Fibroblast of villous mesenchyme (primary cell): ENCODE measurements at regions not wholly inside any gene's neighbourhood (a gene's known extent, or its start where the extent isn't known, plus 50 kb on each side); places are given as distances from the start of the nearest gene placed in this dataset.

ENCODE experiments used
- DNase-seq: peaks from one replicate; pipeline ENCODE4 v3.0.0-alpha.2; 2010; ENCODE audit warnings: low read depth
- H3K4me3 ChIP-seq: 2 replicates; pipeline ENCODE4 v1.5.1; 2011; ENCODE audit warnings: low read depth, mild to moderate bottlenecking, low read length
- TF ChIP-seq, protein P1 (sequence below): IDR thresholded peaks from 2 replicates; pipeline ENCODE4 v1.5.1; 2012; ENCODE audit warnings: low read depth, mild to moderate bottlenecking, low read length; ENCODE audit not compliant: insufficient read depth

- peak overlapping the region; percentile 36 for H3K4me3 ChIP-seq
Observed at GRCh38 chr5:175796536-175797499, 74.6 kb upstream of the CPLX2 start.

GRCh38 chr5:175797521-175798038, 73.8 kb upstream of the CPLX2 start:
- peak overlapping the region; percentile 36 for H3K4me3 ChIP-seq
- TF ChIP-seq, protein P1, sequence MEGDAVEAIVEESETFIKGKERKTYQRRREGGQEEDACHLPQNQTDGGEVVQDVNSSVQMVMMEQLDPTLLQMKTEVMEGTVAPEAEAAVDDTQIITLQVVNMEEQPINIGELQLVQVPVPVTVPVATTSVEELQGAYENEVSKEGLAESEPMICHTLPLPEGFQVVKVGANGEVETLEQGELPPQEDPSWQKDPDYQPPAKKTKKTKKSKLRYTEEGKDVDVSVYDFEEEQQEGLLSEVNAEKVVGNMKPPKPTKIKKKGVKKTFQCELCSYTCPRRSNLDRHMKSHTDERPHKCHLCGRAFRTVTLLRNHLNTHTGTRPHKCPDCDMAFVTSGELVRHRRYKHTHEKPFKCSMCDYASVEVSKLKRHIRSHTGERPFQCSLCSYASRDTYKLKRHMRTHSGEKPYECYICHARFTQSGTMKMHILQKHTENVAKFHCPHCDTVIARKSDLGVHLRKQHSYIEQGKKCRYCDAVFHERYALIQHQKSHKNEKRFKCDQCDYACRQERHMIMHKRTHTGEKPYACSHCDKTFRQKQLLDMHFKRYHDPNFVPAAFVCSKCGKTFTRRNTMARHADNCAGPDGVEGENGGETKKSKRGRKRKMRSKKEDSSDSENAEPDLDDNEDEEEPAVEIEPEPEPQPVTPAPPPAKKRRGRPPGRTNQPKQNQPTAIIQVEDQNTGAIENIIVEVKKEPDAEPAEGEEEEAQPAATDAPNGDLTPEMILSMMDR = no peak
- peak; percentile 4 for DNase-seq

More at GRCh38 chr5:175796536-175797499, 74.6 kb upstream of the CPLX2 start:
- peak; percentile 88 for DNase-seq
- TF ChIP-seq, protein P1 = no peak

GRCh38 chr5:175798626-175799025, 72.8 kb upstream of the CPLX2 start:
- DNase-seq = no peak
- H3K4me3 ChIP-seq = no peak overlapping the region
- TF ChIP-seq, protein P1 = no peak

GRCh38 chr5:175800656-175801081, 70.7 kb upstream of the CPLX2 start:
- DNase-seq = peak; percentile 20
- no peak overlapping the region for H3K4me3 ChIP-seq
- TF ChIP-seq, protein P1 = no peak

DNA sequence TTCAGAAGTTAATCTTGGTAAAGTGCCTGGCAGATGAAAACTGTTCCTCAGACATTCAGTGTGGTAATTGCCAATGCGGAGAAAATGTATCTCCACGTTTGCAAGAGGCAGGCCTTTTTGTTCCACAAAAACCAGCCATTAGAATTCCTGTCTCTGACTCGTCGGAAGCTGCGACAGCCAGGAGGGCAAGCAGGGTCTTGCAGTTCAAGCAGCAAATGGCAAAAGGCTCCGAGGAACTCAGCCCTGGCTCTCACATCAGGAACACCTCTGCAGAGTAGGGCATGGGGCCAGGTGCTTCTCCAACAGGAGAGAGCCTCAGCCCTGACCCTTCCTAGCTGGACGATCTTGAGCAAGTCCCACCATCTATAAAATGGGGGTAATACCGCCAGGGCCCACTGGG, 69.0 kb upstream of the CPLX2 start:
- DNase-seq = no peak
- TF ChIP-seq, protein P1 = no peak
- no peak overlapping the region for H3K4me3 ChIP-seq

DNA sequence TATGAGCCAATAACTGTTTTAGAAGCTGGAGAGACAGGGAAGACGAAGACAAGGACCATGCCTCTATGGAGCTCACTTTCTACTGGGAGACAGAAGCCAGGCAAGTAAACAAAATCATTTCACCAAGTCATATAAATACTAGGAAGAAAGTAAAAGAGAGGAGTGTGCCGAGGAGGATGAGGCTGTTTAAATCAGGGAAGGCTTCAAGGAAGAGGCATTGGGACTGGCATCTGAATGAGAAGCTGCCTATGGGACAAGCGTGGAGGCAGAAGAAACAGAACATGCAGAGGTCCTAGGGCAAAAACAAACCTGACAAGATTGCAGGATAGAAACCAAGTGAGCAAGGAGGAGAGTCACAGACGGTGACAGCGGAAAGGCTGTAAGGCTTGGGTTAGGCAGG, 68.1 kb upstream of the CPLX2 start:
- H3K4me3 ChIP-seq = no peak overlapping the region
- TF ChIP-seq, protein P1 = no peak

More for the DNA sequence above, 68.1 kb upstream of the CPLX2 start:
- no peak for DNase-seq
